DOHH2 (cell line): ENCODE measurements at regions not wholly inside any gene's neighbourhood (a gene's known extent, or its start where the extent isn't known, plus 50 kb on each side); places are given as distances from the start of the nearest gene placed in this dataset.

Source experiments
- EZH2phosphoT487 ChIP-seq: fragments of 200-600 bp; sonication (generic); IDR thresholded peaks from 2 replicates; pipeline ENCODE4 v1.6.1; 2017; ENCODE audit warnings: borderline replicate concordance, mild to moderate bottlenecking, antibody characterized with exemption, low read length, moderate library complexity, mixed read lengths
- TF ChIP-seq, protein P1 (sequence below): fragments of 200-600 bp; sonication (generic); IDR thresholded peaks from one replicate; pipeline ENCODE4 v1.5.1; 2014; ENCODE audit warnings: antibody characterized with exemption, mild to moderate bottlenecking, low read depth, low read length; ENCODE audit not compliant: poor library complexity, severe bottlenecking

DNA sequence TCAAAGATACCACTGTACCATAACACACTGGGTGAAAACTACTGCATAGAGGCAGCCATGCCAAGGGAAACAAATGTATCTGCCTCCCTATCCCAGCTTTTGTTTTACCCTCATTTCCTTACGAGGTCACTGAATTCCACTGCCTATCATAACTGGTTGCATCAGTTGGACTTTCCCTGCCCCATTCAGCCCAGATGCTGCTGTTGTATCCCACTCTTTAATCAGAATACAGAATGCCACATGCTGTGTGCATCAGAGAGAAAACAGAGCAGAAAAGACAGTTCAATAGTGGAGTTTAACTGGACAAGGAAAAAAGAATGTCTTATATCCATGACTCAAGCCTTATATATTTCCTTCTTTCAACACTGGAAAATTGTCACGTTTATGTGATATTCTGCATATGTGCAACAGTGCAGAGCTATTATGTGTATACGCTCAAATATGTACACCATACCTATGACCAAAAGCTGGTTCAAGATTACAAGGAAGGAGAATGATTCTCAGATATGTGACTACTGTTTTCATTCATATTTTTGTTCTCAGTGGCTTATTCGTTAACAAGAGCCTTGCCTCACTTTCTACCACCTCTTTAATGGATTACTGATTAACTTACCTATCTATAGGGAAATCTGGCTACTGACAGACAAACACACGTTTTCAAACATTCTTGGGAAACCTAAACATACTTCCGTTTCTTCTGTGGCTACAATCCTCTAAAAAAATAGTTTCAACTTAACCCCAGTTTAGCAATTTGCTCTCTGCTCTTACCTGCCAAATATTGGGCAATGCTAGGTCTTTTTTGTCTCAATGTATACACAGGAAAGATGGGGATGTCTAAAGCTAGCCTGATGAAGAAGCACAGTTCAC is 378.9 kb downstream of the SMARCA1 start:
- TF ChIP-seq, protein P1, sequence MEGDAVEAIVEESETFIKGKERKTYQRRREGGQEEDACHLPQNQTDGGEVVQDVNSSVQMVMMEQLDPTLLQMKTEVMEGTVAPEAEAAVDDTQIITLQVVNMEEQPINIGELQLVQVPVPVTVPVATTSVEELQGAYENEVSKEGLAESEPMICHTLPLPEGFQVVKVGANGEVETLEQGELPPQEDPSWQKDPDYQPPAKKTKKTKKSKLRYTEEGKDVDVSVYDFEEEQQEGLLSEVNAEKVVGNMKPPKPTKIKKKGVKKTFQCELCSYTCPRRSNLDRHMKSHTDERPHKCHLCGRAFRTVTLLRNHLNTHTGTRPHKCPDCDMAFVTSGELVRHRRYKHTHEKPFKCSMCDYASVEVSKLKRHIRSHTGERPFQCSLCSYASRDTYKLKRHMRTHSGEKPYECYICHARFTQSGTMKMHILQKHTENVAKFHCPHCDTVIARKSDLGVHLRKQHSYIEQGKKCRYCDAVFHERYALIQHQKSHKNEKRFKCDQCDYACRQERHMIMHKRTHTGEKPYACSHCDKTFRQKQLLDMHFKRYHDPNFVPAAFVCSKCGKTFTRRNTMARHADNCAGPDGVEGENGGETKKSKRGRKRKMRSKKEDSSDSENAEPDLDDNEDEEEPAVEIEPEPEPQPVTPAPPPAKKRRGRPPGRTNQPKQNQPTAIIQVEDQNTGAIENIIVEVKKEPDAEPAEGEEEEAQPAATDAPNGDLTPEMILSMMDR: no peak
- no peak for TF ChIP-seq EZH2phosphoT487
